ENCODE measurements at regions not wholly inside any gene's neighbourhood (a gene's known extent, or its start where the extent isn't known, plus 50 kb on each side); places are given as distances from the start of the nearest gene placed in this dataset.

DNA sequence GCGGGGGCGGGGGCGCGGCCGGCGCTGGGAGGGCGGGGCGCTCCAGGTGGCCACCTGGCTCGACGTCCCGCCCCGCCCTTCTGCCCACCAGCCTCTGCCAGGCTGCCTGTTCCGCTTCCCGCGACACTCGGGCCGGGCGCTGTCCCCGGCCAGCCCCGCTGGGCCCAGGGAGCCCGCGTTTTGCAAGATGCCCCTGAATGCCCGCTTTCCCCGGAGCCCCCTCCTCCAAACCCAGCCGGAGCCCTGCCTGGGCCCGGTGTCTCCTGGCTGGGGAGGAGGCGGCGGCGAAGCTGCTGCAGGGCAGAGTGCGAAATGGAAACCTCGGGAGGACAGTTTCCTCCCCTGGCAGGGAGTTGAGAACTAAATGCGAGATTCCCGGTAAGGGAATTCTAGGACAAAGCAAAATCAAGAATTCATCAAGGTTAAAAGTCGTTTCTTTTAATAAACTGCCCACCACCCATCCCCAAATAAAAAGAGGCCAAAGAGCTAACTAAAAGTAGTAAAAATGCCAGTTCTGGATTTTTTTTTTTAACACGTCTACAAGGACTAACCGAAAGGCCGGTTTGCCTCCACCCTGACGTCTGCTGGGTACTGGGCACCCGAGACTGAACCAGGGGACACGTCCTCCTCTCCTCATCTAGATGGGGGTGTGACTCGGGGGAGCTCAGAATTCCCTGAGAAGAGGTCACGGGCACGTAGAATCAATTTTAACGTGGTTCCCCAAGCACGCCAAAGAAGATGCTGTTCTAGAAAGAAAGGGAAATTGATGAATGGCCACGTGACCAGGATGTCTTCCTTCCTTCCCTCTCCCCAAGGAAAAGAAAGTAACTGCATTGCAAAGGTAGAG, 200.4 kb upstream of the NFE2L3 start:
- peaks cover 8% of the 10 kb centered on the region; the same call in 1 of the 3 replicates for H3K4me1 ChIP-seq
- 68% methylated on average over 23 of the region's 46 CpGs for WGBS (ENCODE audit: missing lambda C conversion rate)
- peak overlapping the region; percentile 78 for H3K4me3 ChIP-seq
- ATAC-seq: peak in 1 of 2 experiments; percentile 39; a peak in 1 of 6 replicates
- CTCF ChIA-PET: interaction anchor here (0.8 kb wide), 1 partner anchor 518 kb away, joined by 3 read pairs; no protein-coding TSS in a partner anchor
- FAIRE-seq: no peak
- POLR2A ChIA-PET: no interaction called here
- TF ChIP-seq CBX8 (IDR thresholded peaks at IDR 0.05) (no peak), MAZ (IDR thresholded peaks at IDR 0.05; ENCODE audit: borderline replicate concordance, low read depth, low read length) (no peak), JUN (IDR thresholded peaks at IDR 0.05) (no peak), TP53 (CRISPR knock-in tag; IDR thresholded peaks at IDR 0.05) (no peak), KDM5A (IDR thresholded peaks at IDR 0.05) (no peak), HEYL (CRISPR knock-in tag; IDR thresholded peaks at IDR 0.05) (no peak), JUNB (IDR thresholded peaks at IDR 0.05) (no peak), RARB (CRISPR knock-in tag; IDR thresholded peaks at IDR 0.05) (no peak), NFE2L2 (conservative IDR thresholded peaks at IDR 0.05; ENCODE audit: low read length) (no peak), ZSCAN20 (CRISPR knock-in tag; IDR thresholded peaks at IDR 0.05) (no peak)
- TF ChIP-seq, protein P1, sequence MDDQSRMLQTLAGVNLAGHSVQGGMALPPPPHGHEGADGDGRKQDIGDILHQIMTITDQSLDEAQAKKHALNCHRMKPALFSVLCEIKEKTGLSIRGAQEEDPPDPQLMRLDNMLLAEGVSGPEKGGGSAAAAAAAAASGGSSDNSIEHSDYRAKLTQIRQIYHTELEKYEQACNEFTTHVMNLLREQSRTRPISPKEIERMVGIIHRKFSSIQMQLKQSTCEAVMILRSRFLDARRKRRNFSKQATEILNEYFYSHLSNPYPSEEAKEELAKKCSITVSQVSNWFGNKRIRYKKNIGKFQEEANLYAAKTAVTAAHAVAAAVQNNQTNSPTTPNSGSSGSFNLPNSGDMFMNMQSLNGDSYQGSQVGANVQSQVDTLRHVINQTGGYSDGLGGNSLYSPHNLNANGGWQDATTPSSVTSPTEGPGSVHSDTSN (IDR thresholded peaks at IDR 0.05): no peak
- H3K27ac ChIP-seq: peak overlapping the region in 1 of 2 experiments; percentile 76; a peak in 4 of 6 replicates
- DNase-seq (ENCODE audit: low read depth in 1 of 2, low spot score in 1 of 2): peak in 1 of 2 experiments; percentile 26
- no peaks in the 10 kb centered on the region for H3K9me3 ChIP-seq
- peak overlapping the region; percentile 99 for H3K4me2 ChIP-seq

DNA sequence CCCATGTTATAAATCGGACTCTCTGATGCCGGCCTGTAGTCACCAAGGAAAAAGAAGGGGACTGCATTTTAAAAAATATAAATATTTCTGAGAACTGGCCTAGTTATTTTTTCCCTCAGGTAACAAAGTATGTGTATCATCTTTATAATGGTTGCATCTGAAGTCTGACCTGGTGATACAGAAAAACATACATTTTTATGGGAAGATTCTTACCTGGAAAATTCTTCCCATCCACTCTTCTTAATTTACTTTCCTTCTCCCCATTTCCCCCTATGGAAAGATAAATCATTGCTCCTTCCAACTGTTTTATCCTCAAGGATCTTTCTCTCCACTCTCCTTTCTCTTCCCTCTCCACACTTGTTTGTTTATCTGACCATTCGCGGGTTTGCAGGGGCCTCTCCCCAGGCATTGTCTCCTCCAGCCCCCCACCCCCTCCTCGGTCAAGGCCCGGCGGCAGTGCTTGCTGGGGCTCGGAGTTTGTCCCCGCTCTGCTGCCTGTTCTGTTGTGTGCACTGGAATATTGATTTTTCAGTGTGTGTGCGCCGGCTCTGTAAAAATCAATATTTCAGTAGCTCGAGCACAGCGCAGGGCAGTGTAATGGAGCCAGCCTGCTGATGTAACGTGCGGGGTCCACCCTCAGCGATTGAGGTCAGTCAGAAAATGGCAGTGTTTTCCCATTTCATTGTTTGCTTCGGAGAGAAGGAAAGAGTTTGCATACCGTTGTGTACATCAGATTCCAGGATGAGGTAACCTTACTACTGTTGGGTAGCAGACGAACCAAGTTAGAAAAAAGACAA, 199.5 kb upstream of the NFE2L3 start:
- Histone ChIP-seq H3K4me1 (peaks cover 8% of the 10 kb centered on the region; the same call in 1 of the 3 replicates), H3K9me3 (no peaks in the 10 kb centered on the region), H3K4me2 (no peak overlapping the region), H3K27ac (no peak overlapping the region), H3K4me3 (no peak overlapping the region)
- TF ChIP-seq PHF8 (IDR thresholded peaks at IDR 0.05; ENCODE audit: borderline replicate concordance, low read depth): no peak
- no peak for TF ChIP-seq MAFK (IDR thresholded peaks at IDR 0.05; ENCODE audit: partially characterized antibody)
- no peak for TF ChIP-seq ZNF302 (CRISPR knock-in tag; IDR thresholded peaks at IDR 0.05)
- no peak for TF ChIP-seq NR3C1 (IDR thresholded peaks at IDR 0.05)
- TF ChIP-seq, protein P2, sequence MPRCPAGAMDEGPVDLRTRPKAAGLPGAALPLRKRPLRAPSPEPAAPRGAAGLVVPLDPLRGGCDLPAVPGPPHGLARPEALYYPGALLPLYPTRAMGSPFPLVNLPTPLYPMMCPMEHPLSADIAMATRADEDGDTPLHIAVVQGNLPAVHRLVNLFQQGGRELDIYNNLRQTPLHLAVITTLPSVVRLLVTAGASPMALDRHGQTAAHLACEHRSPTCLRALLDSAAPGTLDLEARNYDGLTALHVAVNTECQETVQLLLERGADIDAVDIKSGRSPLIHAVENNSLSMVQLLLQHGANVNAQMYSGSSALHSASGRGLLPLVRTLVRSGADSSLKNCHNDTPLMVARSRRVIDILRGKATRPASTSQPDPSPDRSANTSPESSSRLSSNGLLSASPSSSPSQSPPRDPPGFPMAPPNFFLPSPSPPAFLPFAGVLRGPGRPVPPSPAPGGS (IDR thresholded peaks at IDR 0.05): no peak
- no peak for TF ChIP-seq SMC3 (IDR thresholded peaks at IDR 0.05)
- no peak for TF ChIP-seq EP300 (IDR thresholded peaks at IDR 0.05)
- CTCF ChIA-PET: no interaction called here
- POLR2A ChIA-PET: no interaction called here
- ATAC-seq (no peak), FAIRE-seq (no peak), DNase-seq (ENCODE audit: low read depth in 1 of 2, low spot score in 1 of 2) (no peak)
- 80% methylated on average over 17 of the region's 19 CpGs for WGBS (ENCODE audit: missing lambda C conversion rate)

DNA sequence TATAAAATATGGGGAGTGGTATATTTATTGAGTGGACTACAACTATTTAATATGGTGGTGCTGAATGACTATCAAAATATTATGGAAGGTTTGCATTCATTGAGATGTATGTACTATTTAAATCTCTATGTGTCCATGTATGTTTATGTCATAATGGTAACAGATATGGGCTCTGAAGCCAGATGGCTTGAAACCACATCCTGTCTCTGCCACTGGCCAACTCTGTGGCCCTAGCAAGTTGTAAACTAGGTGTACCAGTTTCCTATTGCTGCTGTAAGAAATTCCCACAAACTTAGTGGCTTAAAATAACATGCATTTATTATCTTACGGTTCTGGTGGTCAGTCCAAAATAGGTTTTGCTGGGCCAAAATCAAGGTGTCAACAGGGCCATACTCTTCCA, 198.1 kb upstream of the NFE2L3 start:
- no peaks in the 10 kb centered on the region for H3K9me3 ChIP-seq
- TF ChIP-seq, protein P3, sequence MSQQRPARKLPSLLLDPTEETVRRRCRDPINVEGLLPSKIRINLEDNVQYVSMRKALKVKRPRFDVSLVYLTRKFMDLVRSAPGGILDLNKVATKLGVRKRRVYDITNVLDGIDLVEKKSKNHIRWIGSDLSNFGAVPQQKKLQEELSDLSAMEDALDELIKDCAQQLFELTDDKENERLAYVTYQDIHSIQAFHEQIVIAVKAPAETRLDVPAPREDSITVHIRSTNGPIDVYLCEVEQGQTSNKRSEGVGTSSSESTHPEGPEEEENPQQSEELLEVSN (IDR thresholded peaks at IDR 0.05; ENCODE audit: borderline replicate concordance, low read depth): no peak
- TF ChIP-seq NR3C1 (IDR thresholded peaks at IDR 0.05): no peak
- TF ChIP-seq, protein P4, sequence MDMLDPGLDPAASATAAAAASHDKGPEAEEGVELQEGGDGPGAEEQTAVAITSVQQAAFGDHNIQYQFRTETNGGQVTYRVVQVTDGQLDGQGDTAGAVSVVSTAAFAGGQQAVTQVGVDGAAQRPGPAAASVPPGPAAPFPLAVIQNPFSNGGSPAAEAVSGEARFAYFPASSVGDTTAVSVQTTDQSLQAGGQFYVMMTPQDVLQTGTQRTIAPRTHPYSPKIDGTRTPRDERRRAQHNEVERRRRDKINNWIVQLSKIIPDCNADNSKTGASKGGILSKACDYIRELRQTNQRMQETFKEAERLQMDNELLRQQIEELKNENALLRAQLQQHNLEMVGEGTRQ (IDR thresholded peaks at IDR 0.05): no peak
- no peak for TF ChIP-seq KDM1A (IDR thresholded peaks at IDR 0.05; ENCODE audit: low read depth)
- TF ChIP-seq, protein P5, sequence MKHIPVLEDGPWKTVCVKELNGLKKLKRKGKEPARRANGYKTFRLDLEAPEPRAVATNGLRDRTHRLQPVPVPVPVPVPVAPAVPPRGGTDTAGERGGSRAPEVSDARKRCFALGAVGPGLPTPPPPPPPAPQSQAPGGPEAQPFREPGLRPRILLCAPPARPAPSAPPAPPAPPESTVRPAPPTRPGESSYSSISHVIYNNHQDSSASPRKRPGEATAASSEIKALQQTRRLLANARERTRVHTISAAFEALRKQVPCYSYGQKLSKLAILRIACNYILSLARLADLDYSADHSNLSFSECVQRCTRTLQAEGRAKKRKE (CRISPR knock-in tag; IDR thresholded peaks at IDR 0.05; ENCODE audit: low read depth): no peak
- TF ChIP-seq, protein P6, sequence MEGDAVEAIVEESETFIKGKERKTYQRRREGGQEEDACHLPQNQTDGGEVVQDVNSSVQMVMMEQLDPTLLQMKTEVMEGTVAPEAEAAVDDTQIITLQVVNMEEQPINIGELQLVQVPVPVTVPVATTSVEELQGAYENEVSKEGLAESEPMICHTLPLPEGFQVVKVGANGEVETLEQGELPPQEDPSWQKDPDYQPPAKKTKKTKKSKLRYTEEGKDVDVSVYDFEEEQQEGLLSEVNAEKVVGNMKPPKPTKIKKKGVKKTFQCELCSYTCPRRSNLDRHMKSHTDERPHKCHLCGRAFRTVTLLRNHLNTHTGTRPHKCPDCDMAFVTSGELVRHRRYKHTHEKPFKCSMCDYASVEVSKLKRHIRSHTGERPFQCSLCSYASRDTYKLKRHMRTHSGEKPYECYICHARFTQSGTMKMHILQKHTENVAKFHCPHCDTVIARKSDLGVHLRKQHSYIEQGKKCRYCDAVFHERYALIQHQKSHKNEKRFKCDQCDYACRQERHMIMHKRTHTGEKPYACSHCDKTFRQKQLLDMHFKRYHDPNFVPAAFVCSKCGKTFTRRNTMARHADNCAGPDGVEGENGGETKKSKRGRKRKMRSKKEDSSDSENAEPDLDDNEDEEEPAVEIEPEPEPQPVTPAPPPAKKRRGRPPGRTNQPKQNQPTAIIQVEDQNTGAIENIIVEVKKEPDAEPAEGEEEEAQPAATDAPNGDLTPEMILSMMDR (IDR thresholded peaks at IDR 0.05): no peak
- no peak for TF ChIP-seq MAZ (IDR thresholded peaks at IDR 0.05; ENCODE audit: borderline replicate concordance, low read depth, low read length)
- no peak overlapping the region for H3K4me2 ChIP-seq
- FAIRE-seq: no peak
- peaks cover 8% of the 10 kb centered on the region; the same call in 1 of the 3 replicates for H3K4me1 ChIP-seq
- no peak overlapping the region for H3K27ac ChIP-seq
- POLR2A ChIA-PET: no interaction called here
- CTCF ChIA-PET: no interaction called here
- DNase-seq (ENCODE audit: low read depth in 1 of 2, low spot score in 1 of 2): no peak
- 100% methylated on average over 1 of the region's 1 CpG for WGBS (ENCODE audit: missing lambda C conversion rate)
- no peak overlapping the region for H3K4me3 ChIP-seq
- no peak for ATAC-seq

All from A549 (cell line).